ENCODE measurements at regions not wholly inside any gene's neighbourhood (a gene's known extent, or its start where the extent isn't known, plus 50 kb on each side); places are given as distances from the start of the nearest gene placed in this dataset.

GRCh38 chr3:64464955-64465354 is 222.8 kb downstream of the ADAMTS9 start:
- intact Hi-C loops (cut with DNase I) = no loop called here
- ATAC-seq (no peak), DNase-seq (no peak)

GRCh38 chr3:64463981-64464380 is 223.8 kb downstream of the ADAMTS9 start:
- ATAC-seq (no peak), DNase-seq (no peak)
- intact Hi-C loops (cut with DNase I) = no loop called here

GRCh38 chr3:64462203-64462602 is 225.6 kb downstream of the ADAMTS9 start:
- DNase-seq (no peak), ATAC-seq (no peak)
- intact Hi-C loops (cut with DNase I) = no loop called here

GRCh38 chr3:64460877-64461276 is 226.9 kb downstream of the ADAMTS9 start:
- ATAC-seq (no peak), DNase-seq (no peak)
- intact Hi-C loops (cut with DNase I) = no loop called here

- ATAC-seq = no peak
These were observed 227.6 kb downstream of the ADAMTS9 start for GRCh38 chr3:64460141-64460730.

GRCh38 chr3:64459711-64460110 is 228.1 kb downstream of the ADAMTS9 start:
- no peak for DNase-seq
- intact Hi-C loops (cut with DNase I) = no loop called here
- no peak for ATAC-seq

More at GRCh38 chr3:64460141-64460730, 227.6 kb downstream of the ADAMTS9 start:
- intact Hi-C loops (cut with DNase I) = no loop called here
- no peak for DNase-seq

- intact Hi-C loops (cut with DNase I) = no loop called here
- DNase-seq (no peak), ATAC-seq (no peak)
These were observed 230.0 kb downstream of the ADAMTS9 start for GRCh38 chr3:64457811-64458210.

- intact Hi-C loops (cut with DNase I) = no loop called here
- DNase-seq (no peak), ATAC-seq (no peak)
These were observed 231.1 kb downstream of the ADAMTS9 start for GRCh38 chr3:64456674-64457073.

GRCh38 chr3:64455351-64455750 is 230.1 kb upstream of the PRICKLE2 start:
- DNase-seq (no peak), ATAC-seq (no peak)
- intact Hi-C loops (cut with DNase I) = no loop called here

- no peak for ATAC-seq
- intact Hi-C loops (cut with DNase I) = no loop called here
These were observed 229.5 kb upstream of the PRICKLE2 start for GRCh38 chr3:64454768-64455167.

GRCh38 chr3:64454179-64454578 is 228.9 kb upstream of the PRICKLE2 start:
- ATAC-seq (no peak), DNase-seq (no peak)
- intact Hi-C loops (cut with DNase I) = no loop called here

More at GRCh38 chr3:64454768-64455167, 229.5 kb upstream of the PRICKLE2 start:
- no peak for DNase-seq

- DNase-seq (no peak), ATAC-seq (no peak)
- intact Hi-C loops (cut with DNase I) = no loop called here
These were observed 226.2 kb upstream of the PRICKLE2 start for GRCh38 chr3:64451283-64452012.

- no peak for ATAC-seq
- DNase-seq = no peak
- intact Hi-C loops (cut with DNase I) = no loop called here
These were observed 225.2 kb upstream of the PRICKLE2 start for GRCh38 chr3:64450396-64450956.

- DNase-seq (no peak), ATAC-seq (no peak)
- intact Hi-C loops (cut with DNase I) = no loop called here
These were observed 223.8 kb upstream of the PRICKLE2 start for GRCh38 chr3:64449026-64449425.

- no peak for ATAC-seq
- intact Hi-C loops (cut with DNase I) = no loop called here
These were observed 220.7 kb upstream of the PRICKLE2 start for GRCh38 chr3:64445944-64446300.

GRCh38 chr3:64445109-64445943 is 220.1 kb upstream of the PRICKLE2 start:
- ATAC-seq (peak; percentile 71 to 78), DNase-seq (peak; percentile 34)
- intact Hi-C loops (cut with DNase I) = no loop called here

More at GRCh38 chr3:64445944-64446300, 220.7 kb upstream of the PRICKLE2 start:
- no peak for DNase-seq

GRCh38 chr3:64444490-64445108 is 219.3 kb upstream of the PRICKLE2 start:
- no peak for DNase-seq
- intact Hi-C loops (cut with DNase I) = no loop called here
- peak; percentile 11 to 45 for ATAC-seq

- intact Hi-C loops (cut with DNase I) = no loop called here
- ATAC-seq (peak; percentile 33 to 39), DNase-seq (no peak)
These were observed 218.5 kb upstream of the PRICKLE2 start for GRCh38 chr3:64443546-64444381.

- DNase-seq (no peak), ATAC-seq (no peak)
- intact Hi-C loops (cut with DNase I) = no loop called here
These were observed 216.6 kb upstream of the PRICKLE2 start for GRCh38 chr3:64441861-64442260.

All from left cardiac atrium (tissue), 4 donors.